ENCODE measurements at regions not wholly inside any gene's neighbourhood (a gene's known extent, or its start where the extent isn't known, plus 50 kb on each side); places are given as distances from the start of the nearest gene placed in this dataset.

DNA sequence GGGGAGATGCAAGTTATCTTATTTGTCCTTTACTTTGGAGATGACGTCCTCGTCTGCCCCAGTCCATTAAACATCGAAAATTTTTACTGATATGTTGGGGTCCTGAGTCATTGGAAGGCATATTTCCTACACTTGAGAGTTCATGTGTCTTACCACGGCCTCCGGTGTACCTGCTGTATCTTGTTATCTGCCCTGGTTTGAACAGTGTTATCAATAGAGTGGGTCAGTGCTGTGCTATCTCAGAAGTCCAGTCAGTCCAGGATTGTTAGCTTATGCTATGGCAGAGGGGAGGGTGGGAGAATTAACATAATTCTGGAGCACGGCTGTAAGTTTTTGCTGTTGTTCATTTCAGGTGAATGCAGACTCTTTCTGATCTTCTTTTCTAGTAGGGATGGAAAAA lies 102.3 kb downstream of the ADCYAP1 start:
- DNase-seq (ENCODE audit: low spot score) = no peak
- TF ChIP-seq, protein P1, sequence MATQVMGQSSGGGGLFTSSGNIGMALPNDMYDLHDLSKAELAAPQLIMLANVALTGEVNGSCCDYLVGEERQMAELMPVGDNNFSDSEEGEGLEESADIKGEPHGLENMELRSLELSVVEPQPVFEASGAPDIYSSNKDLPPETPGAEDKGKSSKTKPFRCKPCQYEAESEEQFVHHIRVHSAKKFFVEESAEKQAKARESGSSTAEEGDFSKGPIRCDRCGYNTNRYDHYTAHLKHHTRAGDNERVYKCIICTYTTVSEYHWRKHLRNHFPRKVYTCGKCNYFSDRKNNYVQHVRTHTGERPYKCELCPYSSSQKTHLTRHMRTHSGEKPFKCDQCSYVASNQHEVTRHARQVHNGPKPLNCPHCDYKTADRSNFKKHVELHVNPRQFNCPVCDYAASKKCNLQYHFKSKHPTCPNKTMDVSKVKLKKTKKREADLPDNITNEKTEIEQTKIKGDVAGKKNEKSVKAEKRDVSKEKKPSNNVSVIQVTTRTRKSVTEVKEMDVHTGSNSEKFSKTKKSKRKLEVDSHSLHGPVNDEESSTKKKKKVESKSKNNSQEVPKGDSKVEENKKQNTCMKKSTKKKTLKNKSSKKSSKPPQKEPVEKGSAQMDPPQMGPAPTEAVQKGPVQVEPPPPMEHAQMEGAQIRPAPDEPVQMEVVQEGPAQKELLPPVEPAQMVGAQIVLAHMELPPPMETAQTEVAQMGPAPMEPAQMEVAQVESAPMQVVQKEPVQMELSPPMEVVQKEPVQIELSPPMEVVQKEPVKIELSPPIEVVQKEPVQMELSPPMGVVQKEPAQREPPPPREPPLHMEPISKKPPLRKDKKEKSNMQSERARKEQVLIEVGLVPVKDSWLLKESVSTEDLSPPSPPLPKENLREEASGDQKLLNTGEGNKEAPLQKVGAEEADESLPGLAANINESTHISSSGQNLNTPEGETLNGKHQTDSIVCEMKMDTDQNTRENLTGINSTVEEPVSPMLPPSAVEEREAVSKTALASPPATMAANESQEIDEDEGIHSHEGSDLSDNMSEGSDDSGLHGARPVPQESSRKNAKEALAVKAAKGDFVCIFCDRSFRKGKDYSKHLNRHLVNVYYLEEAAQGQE (IDR thresholded peaks at IDR 0.05) = no peak
- TF ChIP-seq TAF1 (conservative IDR thresholded peaks at IDR 0.05) (no peak), HNF4G (IDR thresholded peaks at IDR 0.05) (no peak), RAD21 (IDR thresholded peaks at IDR 0.05) (no peak), SP1 (IDR thresholded peaks at IDR 0.05) (no peak), HNF4A (conservative IDR thresholded peaks at IDR 0.05) (no peak), NR2F2 (IDR thresholded peaks at IDR 0.05) (no peak), FOXA1 (IDR thresholded peaks at IDR 0.05) (no peak), EGR1 (IDR thresholded peaks at IDR 0.05; ENCODE audit: low read depth in 2 of 2) (no peak), FOXA2 (IDR thresholded peaks at IDR 0.05) (no peak), RXRA (IDR thresholded peaks at IDR 0.05) (no peak)
- TF ChIP-seq, protein P2, sequence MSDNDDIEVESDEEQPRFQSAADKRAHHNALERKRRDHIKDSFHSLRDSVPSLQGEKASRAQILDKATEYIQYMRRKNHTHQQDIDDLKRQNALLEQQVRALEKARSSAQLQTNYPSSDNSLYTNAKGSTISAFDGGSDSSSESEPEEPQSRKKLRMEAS (IDR thresholded peaks at IDR 0.05) = no peak
- TF ChIP-seq, protein P3, sequence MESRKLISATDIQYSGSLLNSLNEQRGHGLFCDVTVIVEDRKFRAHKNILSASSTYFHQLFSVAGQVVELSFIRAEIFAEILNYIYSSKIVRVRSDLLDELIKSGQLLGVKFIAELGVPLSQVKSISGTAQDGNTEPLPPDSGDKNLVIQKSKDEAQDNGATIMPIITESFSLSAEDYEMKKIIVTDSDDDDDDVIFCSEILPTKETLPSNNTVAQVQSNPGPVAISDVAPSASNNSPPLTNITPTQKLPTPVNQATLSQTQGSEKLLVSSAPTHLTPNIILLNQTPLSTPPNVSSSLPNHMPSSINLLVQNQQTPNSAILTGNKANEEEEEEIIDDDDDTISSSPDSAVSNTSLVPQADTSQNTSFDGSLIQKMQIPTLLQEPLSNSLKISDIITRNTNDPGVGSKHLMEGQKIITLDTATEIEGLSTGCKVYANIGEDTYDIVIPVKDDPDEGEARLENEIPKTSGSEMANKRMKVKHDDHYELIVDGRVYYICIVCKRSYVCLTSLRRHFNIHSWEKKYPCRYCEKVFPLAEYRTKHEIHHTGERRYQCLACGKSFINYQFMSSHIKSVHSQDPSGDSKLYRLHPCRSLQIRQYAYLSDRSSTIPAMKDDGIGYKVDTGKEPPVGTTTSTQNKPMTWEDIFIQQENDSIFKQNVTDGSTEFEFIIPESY (IDR thresholded peaks at IDR 0.05) = no peak
- Histone ChIP-seq H3K36me3 (ENCODE audit: control insufficient read depth in 4 of 4, insufficient read depth in 3 of 4, low read depth in 1 of 4, low read length in 3 of 4) (no peaks in the 10 kb centered on the region), H3K4me1 (ENCODE audit: control insufficient read depth in 4 of 4, insufficient read depth in 4 of 4, low read length in 3 of 4) (no peaks in the 10 kb centered on the region), H3K27me3 (ENCODE audit: control insufficient read depth in 4 of 4, insufficient read depth in 4 of 4, low read length in 3 of 4) (no peaks in the 10 kb centered on the region), H3K9me3 (ENCODE audit: control insufficient read depth in 4 of 4, low read length in 3 of 4) (no peaks in the 10 kb centered on the region), H3K4me3 (ENCODE audit: low read depth in 1 of 3, low read length in 3 of 3) (no peak overlapping the region), H3K27ac (ENCODE audit: low read depth in 1 of 2, low read length in 2 of 2) (no peak overlapping the region), H3K9ac (ENCODE audit: low read depth in 1 of 2, low read length in 2 of 2) (no peak overlapping the region)
- WGBS = 70% methylated on average over 6 of the region's 6 CpGs

DNA sequence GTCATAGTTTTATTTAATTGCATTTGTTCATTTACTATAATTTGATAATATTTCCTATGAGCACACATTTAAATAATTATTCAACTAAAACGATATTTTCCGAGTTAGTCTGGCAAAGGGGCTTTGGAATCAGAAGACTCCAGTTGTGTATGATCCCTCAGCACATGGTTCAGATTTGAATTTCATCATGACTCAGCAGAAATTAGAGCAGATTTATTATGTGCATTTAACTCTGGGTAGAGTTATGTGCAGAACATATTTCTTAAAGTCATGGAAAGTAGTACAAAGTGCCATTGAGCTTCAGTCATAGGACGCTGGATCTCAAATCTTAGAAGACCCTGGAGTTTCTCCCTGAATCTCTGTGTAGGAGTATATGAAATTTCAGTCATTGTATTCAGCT lies 106.7 kb downstream of the ADCYAP1 start:
- no peak for DNase-seq (ENCODE audit: low spot score)
- no peaks in the 10 kb centered on the region for H3K36me3 ChIP-seq (ENCODE audit: control insufficient read depth in 4 of 4, insufficient read depth in 3 of 4, low read depth in 1 of 4, low read length in 3 of 4)
- no peaks in the 10 kb centered on the region for H3K9me3 ChIP-seq (ENCODE audit: control insufficient read depth in 4 of 4, low read length in 3 of 4)
- no peaks in the 10 kb centered on the region for H3K4me1 ChIP-seq (ENCODE audit: control insufficient read depth in 4 of 4, insufficient read depth in 4 of 4, low read length in 3 of 4)
- no peaks in the 10 kb centered on the region for H3K27me3 ChIP-seq (ENCODE audit: control insufficient read depth in 4 of 4, insufficient read depth in 4 of 4, low read length in 3 of 4)
- WGBS = 87% methylated on average over 3 of the region's 3 CpGs
- H3K4me3 ChIP-seq (ENCODE audit: low read depth in 1 of 3, low read length in 3 of 3) = no peak overlapping the region
- H3K27ac ChIP-seq (ENCODE audit: low read depth in 1 of 2, low read length in 2 of 2) = no peak overlapping the region
- TF ChIP-seq, protein P4, sequence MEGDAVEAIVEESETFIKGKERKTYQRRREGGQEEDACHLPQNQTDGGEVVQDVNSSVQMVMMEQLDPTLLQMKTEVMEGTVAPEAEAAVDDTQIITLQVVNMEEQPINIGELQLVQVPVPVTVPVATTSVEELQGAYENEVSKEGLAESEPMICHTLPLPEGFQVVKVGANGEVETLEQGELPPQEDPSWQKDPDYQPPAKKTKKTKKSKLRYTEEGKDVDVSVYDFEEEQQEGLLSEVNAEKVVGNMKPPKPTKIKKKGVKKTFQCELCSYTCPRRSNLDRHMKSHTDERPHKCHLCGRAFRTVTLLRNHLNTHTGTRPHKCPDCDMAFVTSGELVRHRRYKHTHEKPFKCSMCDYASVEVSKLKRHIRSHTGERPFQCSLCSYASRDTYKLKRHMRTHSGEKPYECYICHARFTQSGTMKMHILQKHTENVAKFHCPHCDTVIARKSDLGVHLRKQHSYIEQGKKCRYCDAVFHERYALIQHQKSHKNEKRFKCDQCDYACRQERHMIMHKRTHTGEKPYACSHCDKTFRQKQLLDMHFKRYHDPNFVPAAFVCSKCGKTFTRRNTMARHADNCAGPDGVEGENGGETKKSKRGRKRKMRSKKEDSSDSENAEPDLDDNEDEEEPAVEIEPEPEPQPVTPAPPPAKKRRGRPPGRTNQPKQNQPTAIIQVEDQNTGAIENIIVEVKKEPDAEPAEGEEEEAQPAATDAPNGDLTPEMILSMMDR (IDR thresholded peaks at IDR 0.05; ENCODE audit: low read depth, low read length, missing input control) = no peak
- TF ChIP-seq, protein P3 (IDR thresholded peaks at IDR 0.05) = no peak
- TF ChIP-seq EGR1 (IDR thresholded peaks at IDR 0.05; ENCODE audit: low read depth in 2 of 2) = no peak
- TF ChIP-seq FOXA2 (IDR thresholded peaks at IDR 0.05) = no peak
- no peak for TF ChIP-seq GABPA (IDR thresholded peaks at IDR 0.05 in 1 of 2, conservative IDR thresholded peaks at IDR 0.05 in 1 of 2)
- TF ChIP-seq, protein P5, sequence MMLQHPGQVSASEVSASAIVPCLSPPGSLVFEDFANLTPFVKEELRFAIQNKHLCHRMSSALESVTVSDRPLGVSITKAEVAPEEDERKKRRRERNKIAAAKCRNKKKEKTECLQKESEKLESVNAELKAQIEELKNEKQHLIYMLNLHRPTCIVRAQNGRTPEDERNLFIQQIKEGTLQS (IDR thresholded peaks at IDR 0.05) = no peak
- TF ChIP-seq NR2F2 (IDR thresholded peaks at IDR 0.05) = no peak
- no peak for TF ChIP-seq YY1 (IDR thresholded peaks at IDR 0.05)
- TF ChIP-seq JUND (IDR thresholded peaks at IDR 0.05) = no peak
- no peak for TF ChIP-seq FOXA1 (IDR thresholded peaks at IDR 0.05)
- no peak for TF ChIP-seq HNF4G (IDR thresholded peaks at IDR 0.05)
- TF ChIP-seq SP1 (IDR thresholded peaks at IDR 0.05) = no peak
- TF ChIP-seq, protein P1 (IDR thresholded peaks at IDR 0.05) = no peak
- no peak for TF ChIP-seq HNF4A (conservative IDR thresholded peaks at IDR 0.05)
- TF ChIP-seq TAF1 (conservative IDR thresholded peaks at IDR 0.05) = no peak
- no peak for TF ChIP-seq RAD21 (IDR thresholded peaks at IDR 0.05)
- H3K9ac ChIP-seq (ENCODE audit: low read depth in 1 of 2, low read length in 2 of 2) = no peak overlapping the region
